ENCODE measurements at regions not wholly inside any gene's neighbourhood (a gene's known extent, or its start where the extent isn't known, plus 50 kb on each side); places are given as distances from the start of the nearest gene placed in this dataset.

- H3K27ac ChIP-seq (ENCODE audit: low read length): no peak overlapping the region
Measured at GRCh38 chr12:90682398-90682797, 272.6 kb downstream of the CCER1 start.

GRCh38 chr12:90679674-90680073 lies 275.3 kb downstream of the CCER1 start:
- no peaks in the 10 kb centered on the region for H4K20me1 ChIP-seq (ENCODE audit: insufficient read depth, low read length)
- H2AFZ ChIP-seq (ENCODE audit: low read length): no peak overlapping the region
- H3K9me2 ChIP-seq (replicated peaks; ENCODE audit: insufficient read depth, low read length): no peaks in the 10 kb centered on the region
- no peaks in the 10 kb centered on the region for H3K27me3 ChIP-seq (replicated peaks; ENCODE audit: insufficient read depth, low read length)
- H3K4me3 ChIP-seq (ENCODE audit: low read length): no peak overlapping the region
- H3K27ac ChIP-seq (ENCODE audit: low read length): no peak overlapping the region
- peaks cover 7% of the 10 kb centered on the region; the same call in 1 of the 2 replicates for H3K4me1 ChIP-seq (ENCODE audit: low read length)
- TF ChIP-seq EZH2phosphoT487 (IDR thresholded peaks at IDR 0.05; ENCODE audit: low read length): no peak
- TF ChIP-seq EZH2 (optimal IDR thresholded peaks at IDR 0.05; ENCODE audit: low read depth, low read length): no peak
- TF ChIP-seq CTCF (IDR thresholded peaks at IDR 0.05; ENCODE audit: low read length): no peak
- no peak overlapping the region for H3K4me2 ChIP-seq (ENCODE audit: low read depth, low read length)
- H3F3A ChIP-seq (ENCODE audit: insufficient read depth, low read length): no peaks in the 10 kb centered on the region
- H3K9ac ChIP-seq (ENCODE audit: low read length): no peak overlapping the region
- no peaks in the 10 kb centered on the region for H3K79me2 ChIP-seq (ENCODE audit: low read length)
- DNase-seq: no peak
- H3K9me3 ChIP-seq (replicated peaks; ENCODE audit: insufficient read depth, low read length): no peaks in the 10 kb centered on the region
- H3K36me3 ChIP-seq (replicated peaks; ENCODE audit: insufficient read depth, low read length): no peaks in the 10 kb centered on the region

More at GRCh38 chr12:90682398-90682797, 272.6 kb downstream of the CCER1 start:
- Histone ChIP-seq H3K9me3 (replicated peaks; ENCODE audit: insufficient read depth, low read length) (no peaks in the 10 kb centered on the region), H2AFZ (ENCODE audit: low read length) (no peak overlapping the region), H3K4me1 (ENCODE audit: low read length) (no peaks in the 10 kb centered on the region), H3K9ac (ENCODE audit: low read length) (no peak overlapping the region), H3K9me2 (replicated peaks; ENCODE audit: insufficient read depth, low read length) (no peaks in the 10 kb centered on the region), H3K79me2 (ENCODE audit: low read length) (no peaks in the 10 kb centered on the region), H3F3A (ENCODE audit: insufficient read depth, low read length) (no peaks in the 10 kb centered on the region), H3K4me3 (ENCODE audit: low read length) (no peak overlapping the region), H3K4me2 (ENCODE audit: low read depth, low read length) (no peak overlapping the region), H3K36me3 (replicated peaks; ENCODE audit: insufficient read depth, low read length) (no peaks in the 10 kb centered on the region), H3K27me3 (replicated peaks; ENCODE audit: insufficient read depth, low read length) (no peaks in the 10 kb centered on the region), H4K20me1 (ENCODE audit: insufficient read depth, low read length) (no peaks in the 10 kb centered on the region)
- DNase-seq: no peak
- TF ChIP-seq EZH2phosphoT487 (IDR thresholded peaks at IDR 0.05; ENCODE audit: low read length) (no peak), CTCF (IDR thresholded peaks at IDR 0.05; ENCODE audit: low read length) (no peak), EZH2 (optimal IDR thresholded peaks at IDR 0.05; ENCODE audit: low read depth, low read length) (no peak)

- no peaks in the 10 kb centered on the region for H3K9me3 ChIP-seq (replicated peaks; ENCODE audit: insufficient read depth, low read length)
- H3K27me3 ChIP-seq (replicated peaks; ENCODE audit: insufficient read depth, low read length): no peaks in the 10 kb centered on the region
- no peak overlapping the region for H2AFZ ChIP-seq (ENCODE audit: low read length)
- TF ChIP-seq CTCF (IDR thresholded peaks at IDR 0.05; ENCODE audit: low read length): no peak
- no peak for TF ChIP-seq EZH2phosphoT487 (IDR thresholded peaks at IDR 0.05; ENCODE audit: low read length)
- TF ChIP-seq EZH2 (optimal IDR thresholded peaks at IDR 0.05; ENCODE audit: low read depth, low read length): no peak
- H4K20me1 ChIP-seq (ENCODE audit: insufficient read depth, low read length): no peaks in the 10 kb centered on the region
- no peak overlapping the region for H3K4me3 ChIP-seq (ENCODE audit: low read length)
- H3F3A ChIP-seq (ENCODE audit: insufficient read depth, low read length): no peaks in the 10 kb centered on the region
- no peaks in the 10 kb centered on the region for H3K9me2 ChIP-seq (replicated peaks; ENCODE audit: insufficient read depth, low read length)
- H3K4me2 ChIP-seq (ENCODE audit: low read depth, low read length): no peak overlapping the region
- H3K9ac ChIP-seq (ENCODE audit: low read length): no peak overlapping the region
- H3K27ac ChIP-seq (ENCODE audit: low read length): no peak overlapping the region
- no peaks in the 10 kb centered on the region for H3K79me2 ChIP-seq (ENCODE audit: low read length)
- no peaks in the 10 kb centered on the region for H3K36me3 ChIP-seq (replicated peaks; ENCODE audit: insufficient read depth, low read length)
- DNase-seq: no peak
- peaks cover 7% of the 10 kb centered on the region; the same call in 1 of the 2 replicates for H3K4me1 ChIP-seq (ENCODE audit: low read length)
Measured at GRCh38 chr12:90677552-90677951, 277.4 kb downstream of the CCER1 start.
